GM18505 (cell line): ENCODE measurements at regions not wholly inside any gene's neighbourhood (a gene's known extent, or its start where the extent isn't known, plus 50 kb on each side); places are given as distances from the start of the nearest gene placed in this dataset.
A peak's percentile ranks its signal among the peaks of the same experiment; 100 is the strongest.
"Not testable (repeated sequence)": the region's sequence is repeated elsewhere in the genome, so short reads cannot be mapped to it uniquely, and the experiment has no call there.

ENCODE experiments used
- ATAC-seq: cut with Tn5 transposase; IDR thresholded peaks from one replicate; pipeline ENCODE4 v1.9.1; 2021; ENCODE audit not compliant: unreplicated experiment
- POLR2A ChIP-seq: IDR thresholded peaks from 4 replicates; pipeline ENCODE4 v1.6.1; 2011; ENCODE audit warnings: borderline replicate concordance; ENCODE audit not compliant: insufficient read depth, insufficient read length; ENCODE audit errors: extremely low read depth

GRCh38 chr3:15851735-15852134 lies 54.0 kb upstream of the ANKRD28 start:
- no peak for TF ChIP-seq POLR2A
- ATAC-seq = no peak

- peak; percentile 38 for TF ChIP-seq POLR2A
- peak; percentile 63 for ATAC-seq
Observed at GRCh38 chr3:15858547-15859506, 61.0 kb upstream of the ANKRD28 start.

- TF ChIP-seq POLR2A = no peak
- ATAC-seq = peak; percentile 78
Observed at GRCh38 chr3:15859507-15860013, 61.8 kb upstream of the ANKRD28 start.

GRCh38 chr3:15860014-15860934 lies 62.5 kb upstream of the ANKRD28 start:
- peak; percentile 53 for ATAC-seq
- peak; percentile 12 for TF ChIP-seq POLR2A

- no peak for TF ChIP-seq POLR2A
- ATAC-seq = no peak
Observed at GRCh38 chr3:15861163-15861562, 63.4 kb upstream of the ANKRD28 start.

GRCh38 chr3:15872807-15873206 lies 75.0 kb upstream of the ANKRD28 start:
- TF ChIP-seq POLR2A = no peak

GRCh38 chr3:15873415-15873814 lies 75.6 kb upstream of the ANKRD28 start:
- no peak for ATAC-seq
- TF ChIP-seq POLR2A = no peak

More at GRCh38 chr3:15872807-15873206, 75.0 kb upstream of the ANKRD28 start:
- ATAC-seq = no peak

- ATAC-seq = no peak
- TF ChIP-seq POLR2A = no peak
Observed at GRCh38 chr3:15875016-15875689, 77.4 kb upstream of the ANKRD28 start.

- ATAC-seq = no peak
- TF ChIP-seq POLR2A = no peak
Observed at GRCh38 chr3:15876669-15877068, 78.9 kb upstream of the ANKRD28 start.

- no peak for TF ChIP-seq POLR2A
- no peak for ATAC-seq
Observed at GRCh38 chr3:15877813-15878212, 80.0 kb upstream of the ANKRD28 start.

GRCh38 chr3:15879787-15880186 lies 82.0 kb upstream of the ANKRD28 start:
- not testable (repeated sequence) for ATAC-seq

GRCh38 chr3:15882577-15882976 lies 84.8 kb upstream of the ANKRD28 start:
- TF ChIP-seq POLR2A = no peak
- ATAC-seq = no peak

- no peak for ATAC-seq
- no peak for TF ChIP-seq POLR2A
Observed at GRCh38 chr3:15884132-15884531, 86.4 kb upstream of the ANKRD28 start.
